ENCODE measurements at regions not wholly inside any gene's neighbourhood (a gene's known extent, or its start where the extent isn't known, plus 50 kb on each side); places are given as distances from the start of the nearest gene placed in this dataset.
"Not testable (repeated sequence)": the region's sequence is repeated elsewhere in the genome, so short reads cannot be mapped to it uniquely, and the experiment has no call there.

GRCh38 chr15:20247137-20247536, 294.5 kb downstream of the GOLGA6L6 start:
- not testable (repeated sequence) for TF ChIP-seq CTCF, POLR2A (IDR thresholded peaks at IDR 0.05)
